H1 (cell line): ENCODE measurements at regions not wholly inside any gene's neighbourhood (a gene's known extent, or its start where the extent isn't known, plus 50 kb on each side); places are given as distances from the start of the nearest gene placed in this dataset.

Experiments
- CBX5 ChIP-seq: fragments of 300-800, 300-1000 bp; sonication (generic); IDR thresholded peaks from 2 replicates; pipeline ENCODE4 v1.7.1; 2016; ENCODE audit warnings: antibody characterized with exemption, low read length, low read depth
- EZH2 ChIP-seq: fragments of 200-600 bp; sonication (generic); IDR thresholded peaks from 2 replicates; pipeline ENCODE4 v1.7.1; 2012; ENCODE audit warnings: low read depth, mild to moderate bottlenecking, moderate library complexity, low read length, inconsistent platforms; ENCODE audit not compliant: severe bottlenecking
- FOSL1 ChIP-seq: IDR thresholded peaks from 2 replicates; pipeline ENCODE4 v1.6.1; 2011; ENCODE audit warnings: mild to moderate bottlenecking, low read depth, low read length, moderate library complexity; ENCODE audit not compliant: insufficient read depth
- HDAC2 ChIP-seq, 2 experiments: fragments of 300-600 bp in 1 of 2; sonication (generic) in 1 of 2; IDR thresholded peaks; 2 replicates each; pipeline ENCODE4 v1.6.1; 2011 to 2012; ENCODE audit warnings: low read depth in 2 of 2, low read length in 2 of 2, mild to moderate bottlenecking in 2 of 2, moderate library complexity in 2 of 2, borderline replicate concordance in 1 of 2, inconsistent platforms in 1 of 2
- SP1 ChIP-seq: IDR thresholded peaks from 2 replicates; pipeline ENCODE4 v1.6.1; 2011; ENCODE audit warnings: low read depth, low read length
- TBP ChIP-seq: IDR thresholded peaks from 2 replicates; pipeline ENCODE4 v1.6.1; 2011; ENCODE audit warnings: low read depth, low read length, improper control_type of control experiment
- TEAD4 ChIP-seq: IDR thresholded peaks from 2 replicates; pipeline ENCODE4 v1.6.1; 2012; ENCODE audit warnings: low read depth, low read length, inconsistent platforms, mixed read lengths
- TF ChIP-seq, protein P1 (sequence below), 3 experiments: IDR thresholded peaks; 1 replicate in 2 of 3; 2 replicates in 1 of 3; pipeline versions ENCODE4 v1.5.1 to v1.6.1; 2011; ENCODE audit warnings: low read length in 3 of 3, mild to moderate bottlenecking in 3 of 3, inconsistent platforms in 2 of 3, low read depth in 1 of 3, moderate library complexity in 1 of 3; ENCODE audit not compliant: insufficient read depth in 1 of 3; ENCODE audit errors: control extremely low read depth in 1 of 3

DNA sequence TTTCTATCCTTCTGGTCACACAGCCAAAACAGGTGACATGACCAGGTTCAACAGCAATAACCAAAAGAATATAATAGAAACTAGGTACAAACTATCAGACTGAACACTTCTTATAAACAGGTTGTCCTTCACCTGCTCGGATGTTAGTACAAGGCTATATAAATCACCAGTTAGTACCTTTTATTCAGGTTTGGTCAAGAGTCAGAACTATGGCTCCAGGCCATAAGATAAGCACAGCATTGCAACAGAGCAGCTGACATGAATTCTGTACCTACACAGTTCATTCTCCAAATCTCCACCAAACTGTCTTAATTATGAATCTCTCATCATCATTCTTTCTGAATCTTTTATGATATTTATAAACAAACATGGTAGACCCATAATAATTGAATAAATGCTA, 123.9 kb downstream of the DIO2 start (continued):
- TF ChIP-seq, protein P1, sequence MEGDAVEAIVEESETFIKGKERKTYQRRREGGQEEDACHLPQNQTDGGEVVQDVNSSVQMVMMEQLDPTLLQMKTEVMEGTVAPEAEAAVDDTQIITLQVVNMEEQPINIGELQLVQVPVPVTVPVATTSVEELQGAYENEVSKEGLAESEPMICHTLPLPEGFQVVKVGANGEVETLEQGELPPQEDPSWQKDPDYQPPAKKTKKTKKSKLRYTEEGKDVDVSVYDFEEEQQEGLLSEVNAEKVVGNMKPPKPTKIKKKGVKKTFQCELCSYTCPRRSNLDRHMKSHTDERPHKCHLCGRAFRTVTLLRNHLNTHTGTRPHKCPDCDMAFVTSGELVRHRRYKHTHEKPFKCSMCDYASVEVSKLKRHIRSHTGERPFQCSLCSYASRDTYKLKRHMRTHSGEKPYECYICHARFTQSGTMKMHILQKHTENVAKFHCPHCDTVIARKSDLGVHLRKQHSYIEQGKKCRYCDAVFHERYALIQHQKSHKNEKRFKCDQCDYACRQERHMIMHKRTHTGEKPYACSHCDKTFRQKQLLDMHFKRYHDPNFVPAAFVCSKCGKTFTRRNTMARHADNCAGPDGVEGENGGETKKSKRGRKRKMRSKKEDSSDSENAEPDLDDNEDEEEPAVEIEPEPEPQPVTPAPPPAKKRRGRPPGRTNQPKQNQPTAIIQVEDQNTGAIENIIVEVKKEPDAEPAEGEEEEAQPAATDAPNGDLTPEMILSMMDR (IDR thresholded peaks at IDR 0.05; ENCODE audit: control extremely low read depth in 1 of 3, insufficient read depth in 1 of 3, low read depth in 1 of 3, low read length in 3 of 3), result no peak
- TF ChIP-seq FOSL1 (no peak), TEAD4 (no peak), CBX5 (no peak), SP1 (no peak), TBP (no peak), HDAC2 (IDR thresholded peaks at IDR 0.05; ENCODE audit: borderline replicate concordance in 1 of 2, low read depth in 2 of 2, low read length in 2 of 2) (no peak), EZH2 (no peak)
